SK-N-SH treated with all-trans-retinoic acid at 6 μM for 48 hours (cell line): ENCODE measurements at regions not wholly inside any gene's neighbourhood (a gene's known extent, or its start where the extent isn't known, plus 50 kb on each side); places are given as distances from the start of the nearest gene placed in this dataset.

Experiments used
- ATAC-seq: fragments of 200-7000 bp; cut with Tn5 transposase; 3 replicates; pipeline ENCODE4 v1.9.1; 2020; ENCODE audit warnings: mild to moderate bottlenecking, moderate library complexity
- ARNTL ChIP-seq: fragments of 450-650 bp; formaldehyde crosslinking; IDR thresholded peaks from 2 replicates; pipeline ENCODE4 v1.5.0; 2020; ENCODE audit warnings: low read depth, mild to moderate bottlenecking, moderate library complexity, borderline replicate concordance
- CREB5 ChIP-seq: fragments of 250-450 bp; sonication (Bioruptor Pico); IDR thresholded peaks from 2 replicates; pipeline ENCODE4 v1.5.1; 2020; ENCODE audit warnings: low read depth, mild to moderate bottlenecking, moderate library complexity
- CSDC2 ChIP-seq: fragments of 250-450 bp; sonication (Bioruptor Pico); IDR thresholded peaks from 2 replicates; pipeline ENCODE4 v1.5.0; 2020; ENCODE audit warnings: mild to moderate bottlenecking, moderate library complexity
- CSRNP3 ChIP-seq: fragments of 250-450 bp; sonication (Bioruptor Pico); IDR thresholded peaks from 2 replicates; pipeline ENCODE4 v1.5.1; 2021; ENCODE audit warnings: mild to moderate bottlenecking, moderate library complexity
- ESRRG ChIP-seq: fragments of 250-450 bp; sonication (Bioruptor Pico); IDR thresholded peaks from 2 replicates; pipeline ENCODE4 v1.6.1; 2021; ENCODE audit warnings: mild to moderate bottlenecking
- GLIS3 ChIP-seq: fragments of 250-450 bp; sonication (Bioruptor Pico); IDR thresholded peaks from 2 replicates; pipeline ENCODE4 v1.5.0; 2020; ENCODE audit warnings: mild to moderate bottlenecking, moderate library complexity
- ISL1 ChIP-seq: fragments of 250-450 bp; sonication (Bioruptor Pico); IDR thresholded peaks from 2 replicates; pipeline ENCODE4 v2.1.2; 2022; ENCODE audit warnings: mild to moderate bottlenecking, moderate library complexity
- OSR1 ChIP-seq: fragments of 250-450 bp; sonication (Bioruptor Pico); IDR thresholded peaks from 2 replicates; pipeline ENCODE4 v1.8.0; 2022; ENCODE audit warnings: moderate library complexity, mild to moderate bottlenecking, inconsistent platforms
- PATZ1 ChIP-seq: fragments of 250-450 bp; sonication (Bioruptor Pico); IDR thresholded peaks from 2 replicates; pipeline ENCODE4 v1.8.0; 2020; ENCODE audit warnings: mild to moderate bottlenecking, moderate library complexity, borderline replicate concordance
- POU6F1 ChIP-seq: fragments of 250-450 bp; sonication (Bioruptor Pico); IDR thresholded peaks from 2 replicates; pipeline ENCODE4 v1.8.0; 2021; ENCODE audit warnings: low read depth, mild to moderate bottlenecking, moderate library complexity, borderline replicate concordance
- PPARA ChIP-seq: fragments of 250-450 bp; sonication (Bioruptor Pico); IDR thresholded peaks from 2 replicates; pipeline ENCODE4 v1.5.0; 2020; ENCODE audit warnings: mild to moderate bottlenecking, borderline replicate concordance
- RARB ChIP-seq: fragments of 250-450 bp; sonication (Bioruptor Pico); IDR thresholded peaks from 2 replicates; pipeline ENCODE4 v1.8.0; 2021; ENCODE audit warnings: mild to moderate bottlenecking, moderate library complexity
- SNAI2 ChIP-seq: fragments of 250-450 bp; sonication (Bioruptor Pico); IDR thresholded peaks from 2 replicates; pipeline ENCODE4 v1.5.0; 2020; ENCODE audit warnings: mild to moderate bottlenecking, moderate library complexity
- TCF4 ChIP-seq: fragments of 250-450 bp; sonication (Bioruptor Pico); IDR thresholded peaks from 2 replicates; pipeline ENCODE4 v1.8.0; 2021; ENCODE audit warnings: mild to moderate bottlenecking, moderate library complexity, borderline replicate concordance
- TOX ChIP-seq: fragments of 250-450 bp; sonication (Bioruptor Pico); IDR thresholded peaks from 2 replicates; pipeline ENCODE4 v1.8.0; 2021; ENCODE audit warnings: mild to moderate bottlenecking, moderate library complexity, borderline replicate concordance
- TSHZ2 ChIP-seq: fragments of 250-450 bp; sonication (Bioruptor Pico); IDR thresholded peaks from 2 replicates; pipeline ENCODE4 v1.5.0; 2020; ENCODE audit warnings: mild to moderate bottlenecking, moderate library complexity
- ZC3H10 ChIP-seq: fragments of 250-450 bp; sonication (Bioruptor Pico); IDR thresholded peaks from 2 replicates; pipeline ENCODE4 v1.5.1; 2021; ENCODE audit warnings: mild to moderate bottlenecking, moderate library complexity
- ZFP3 ChIP-seq: fragments of 250-450 bp; sonication (Bioruptor Pico); IDR thresholded peaks from 2 replicates; pipeline ENCODE4 v1.5.0; 2020; ENCODE audit warnings: mild to moderate bottlenecking, moderate library complexity
- ZFP30 ChIP-seq: fragments of 450-650 bp; formaldehyde crosslinking; IDR thresholded peaks from 2 replicates; pipeline ENCODE4 v1.5.0; 2022; ENCODE audit warnings: mild to moderate bottlenecking, moderate library complexity
- ZNF70 ChIP-seq: fragments of 450-650 bp; formaldehyde crosslinking; IDR thresholded peaks from 2 replicates; pipeline ENCODE4 v1.5.0; 2020; ENCODE audit warnings: mild to moderate bottlenecking, moderate library complexity
- ZNF8 ChIP-seq: fragments of 450-650 bp; formaldehyde crosslinking; IDR thresholded peaks from 2 replicates; pipeline ENCODE4 v1.5.0; 2020; ENCODE audit warnings: mild to moderate bottlenecking, moderate library complexity

- ATAC-seq, result no peak
- TF ChIP-seq ESRRG (CRISPR knock-in tag) (no peak), ARNTL (CRISPR knock-in tag) (no peak), ISL1 (CRISPR knock-in tag) (no peak), CREB5 (no peak), SNAI2 (no peak), ZFP3 (CRISPR knock-in tag) (no peak), TOX (CRISPR knock-in tag) (no peak), TCF4 (CRISPR knock-in tag) (no peak), GLIS3 (CRISPR knock-in tag) (no peak), PPARA (CRISPR knock-in tag) (no peak), PATZ1 (CRISPR knock-in tag) (no peak), CSRNP3 (CRISPR knock-in tag) (no peak), OSR1 (no peak), ZNF70 (CRISPR knock-in tag) (no peak), ZC3H10 (CRISPR knock-in tag) (no peak), RARB (no peak), ZNF8 (CRISPR knock-in tag) (no peak), TSHZ2 (CRISPR knock-in tag) (no peak), CSDC2 (CRISPR knock-in tag) (no peak), ZFP30 (CRISPR knock-in tag) (no peak)
Measured at GRCh38 chr3:35549690-35550089, 89.6 kb upstream of the ARPP21 start.

GRCh38 chr3:35562141-35562540 lies 77.2 kb upstream of the ARPP21 start:
- TF ChIP-seq CSDC2 (CRISPR knock-in tag) (no peak), ZNF70 (CRISPR knock-in tag) (no peak), POU6F1 (no peak), ZC3H10 (CRISPR knock-in tag) (no peak), CSRNP3 (CRISPR knock-in tag) (no peak), CREB5 (no peak), ZFP3 (CRISPR knock-in tag) (no peak), RARB (no peak), ZFP30 (CRISPR knock-in tag) (no peak), TSHZ2 (CRISPR knock-in tag) (no peak), TOX (CRISPR knock-in tag) (no peak)
- ATAC-seq, result no peak
